Esophagus squamous epithelium (tissue), 4 donors: ENCODE measurements at regions not wholly inside any gene's neighbourhood (a gene's known extent, or its start where the extent isn't known, plus 50 kb on each side); places are given as distances from the start of the nearest gene placed in this dataset.

Source experiments
- POLR2A ChIP-seq, 4 donors: fragments of 450-650 bp; IDR thresholded peaks; one replicate each; pipeline ENCODE4 v1.6.1; 2017; ENCODE audit warnings: antibody characterized with exemption in 4 of 4, mild to moderate bottlenecking in 4 of 4, moderate library complexity in 3 of 4
- TF ChIP-seq, protein P1 (sequence below), 6 experiments: fragments of 450-650 bp in 4 of 6; fragments of 200-600 bp in 2 of 6; sonication (generic) in 2 of 6; IDR thresholded peaks; one replicate each; pipeline ENCODE4 v1.5.1; 2016 to 2019; ENCODE audit warnings: antibody characterized with exemption in 6 of 6, mild to moderate bottlenecking in 4 of 6, moderate library complexity in 4 of 6

DNA sequence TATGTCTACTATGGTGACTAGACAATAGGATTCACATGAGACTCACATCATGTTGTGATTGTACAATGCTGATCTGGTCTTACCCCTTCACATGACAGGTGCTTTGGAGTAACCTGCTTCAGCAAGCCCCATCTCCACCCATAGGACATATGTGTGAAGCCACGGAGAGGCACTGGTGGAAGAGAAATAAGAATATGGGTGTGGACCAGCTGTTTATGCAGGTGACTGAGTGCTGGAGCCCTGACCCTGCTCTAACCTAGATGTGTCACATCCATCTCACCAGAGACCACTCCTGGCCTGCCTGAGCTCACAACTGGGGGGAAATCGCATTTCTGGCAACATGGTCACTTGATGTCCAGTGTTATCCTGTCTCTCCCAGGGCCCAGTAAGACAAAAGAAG, 119.7 kb downstream of the GGTLC2 start:
- TF ChIP-seq, protein P1, sequence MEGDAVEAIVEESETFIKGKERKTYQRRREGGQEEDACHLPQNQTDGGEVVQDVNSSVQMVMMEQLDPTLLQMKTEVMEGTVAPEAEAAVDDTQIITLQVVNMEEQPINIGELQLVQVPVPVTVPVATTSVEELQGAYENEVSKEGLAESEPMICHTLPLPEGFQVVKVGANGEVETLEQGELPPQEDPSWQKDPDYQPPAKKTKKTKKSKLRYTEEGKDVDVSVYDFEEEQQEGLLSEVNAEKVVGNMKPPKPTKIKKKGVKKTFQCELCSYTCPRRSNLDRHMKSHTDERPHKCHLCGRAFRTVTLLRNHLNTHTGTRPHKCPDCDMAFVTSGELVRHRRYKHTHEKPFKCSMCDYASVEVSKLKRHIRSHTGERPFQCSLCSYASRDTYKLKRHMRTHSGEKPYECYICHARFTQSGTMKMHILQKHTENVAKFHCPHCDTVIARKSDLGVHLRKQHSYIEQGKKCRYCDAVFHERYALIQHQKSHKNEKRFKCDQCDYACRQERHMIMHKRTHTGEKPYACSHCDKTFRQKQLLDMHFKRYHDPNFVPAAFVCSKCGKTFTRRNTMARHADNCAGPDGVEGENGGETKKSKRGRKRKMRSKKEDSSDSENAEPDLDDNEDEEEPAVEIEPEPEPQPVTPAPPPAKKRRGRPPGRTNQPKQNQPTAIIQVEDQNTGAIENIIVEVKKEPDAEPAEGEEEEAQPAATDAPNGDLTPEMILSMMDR (IDR thresholded peaks at IDR 0.05) = no peak
- no peak for TF ChIP-seq POLR2A (IDR thresholded peaks at IDR 0.05)
